NCI-H510A (cell line): ENCODE measurements at regions not wholly inside any gene's neighbourhood (a gene's known extent, or its start where the extent isn't known, plus 50 kb on each side); places are given as distances from the start of the nearest gene placed in this dataset.

Source experiments
- DNase-seq: peaks from one replicate; lab custom pipeline; 2025; lab: John Stamatoyannopoulos, UW

DNA sequence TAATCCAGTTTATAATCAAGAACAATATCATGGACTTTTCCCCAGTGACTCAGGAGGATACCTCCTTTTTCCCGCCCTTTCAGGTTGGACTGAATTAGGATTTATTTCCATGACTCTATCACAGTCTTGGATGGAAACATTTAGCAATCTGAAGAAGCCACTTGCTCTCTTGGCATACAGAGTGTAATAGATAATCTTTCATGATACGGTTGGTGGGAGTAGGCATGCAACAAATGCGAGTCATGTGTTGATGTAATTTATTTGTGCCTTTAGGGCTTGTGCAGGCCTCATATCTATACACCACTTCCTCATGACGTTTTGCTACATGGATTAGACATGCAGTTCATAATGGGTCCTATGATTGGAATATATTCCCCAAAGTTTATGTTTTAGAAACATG is 54.2 kb upstream of the MCTP2 start:
- no peak for DNase-seq

- DNase-seq: no peak
Observed at GRCh38 chr15:94175420-94175819, 55.9 kb upstream of the MCTP2 start.

DNA sequence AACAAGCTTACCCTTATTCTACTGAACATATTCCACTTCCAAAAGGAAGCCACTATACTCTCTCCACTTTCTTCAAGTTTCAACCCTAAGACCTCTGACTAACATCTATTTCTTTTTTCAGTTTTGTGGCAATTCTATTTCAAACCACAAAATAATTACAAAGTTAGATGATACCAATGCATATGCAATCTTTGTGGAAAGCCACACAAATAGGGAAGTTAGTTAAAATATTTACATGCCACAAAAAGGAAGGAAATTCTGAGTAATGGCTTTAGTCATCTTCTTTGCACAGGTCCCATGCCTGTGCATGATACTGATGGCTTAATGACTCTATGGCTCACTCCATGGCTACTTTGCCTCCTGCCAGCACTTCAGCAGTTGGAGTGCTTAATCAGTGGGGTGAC is 57.0 kb upstream of the MCTP2 start:
- no peak for DNase-seq

- DNase-seq: no peak
Observed at GRCh38 chr15:94168250-94168649, 63.1 kb upstream of the MCTP2 start.

- no peak for DNase-seq
Observed at GRCh38 chr15:94164971-94165370, 66.4 kb upstream of the MCTP2 start.

GRCh38 chr15:94164202-94164807 is 67.1 kb upstream of the MCTP2 start:
- DNase-seq: no peak

DNA sequence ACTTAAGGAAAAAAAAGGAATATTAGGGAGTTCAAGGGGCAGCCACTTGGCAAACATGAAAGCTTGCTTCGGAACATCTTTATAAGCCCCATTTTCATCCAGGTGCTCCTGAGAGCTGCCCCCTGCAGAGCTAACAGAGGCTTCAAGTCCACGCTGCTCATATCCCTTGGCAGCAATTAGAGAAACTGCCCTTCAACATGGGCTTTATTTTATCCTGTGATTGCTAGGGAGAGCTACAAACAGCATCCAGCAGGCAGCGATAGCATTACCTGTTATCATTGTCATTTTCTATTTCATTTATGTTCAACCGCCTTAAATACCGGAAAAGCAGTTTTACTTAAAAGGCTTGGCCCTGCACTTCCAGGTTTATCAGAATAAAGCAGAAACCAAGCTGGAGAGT is 68.4 kb upstream of the MCTP2 start:
- DNase-seq: no peak

GRCh38 chr15:94154255-94154654 is 77.1 kb upstream of the MCTP2 start:
- no peak for DNase-seq

DNA sequence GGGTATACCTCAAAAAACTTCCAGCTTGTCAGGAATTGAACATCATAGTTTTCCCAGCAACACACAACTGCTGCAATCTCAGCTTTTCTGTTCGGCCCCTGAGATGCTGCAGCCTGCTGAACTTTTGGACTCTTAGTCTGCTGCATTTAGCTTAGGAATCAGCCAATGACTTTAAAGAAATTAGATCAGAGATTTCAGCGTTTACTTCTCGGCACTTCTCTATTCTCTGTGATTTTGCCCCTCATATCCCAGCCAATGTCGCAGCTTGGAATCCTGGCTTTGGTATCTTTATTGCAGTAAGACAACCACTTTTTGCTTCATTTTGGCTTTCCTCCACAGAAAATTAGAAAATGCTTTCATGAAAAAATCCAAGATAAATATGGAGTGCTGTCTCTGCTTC is 86.3 kb upstream of the MCTP2 start:
- no peak for DNase-seq

DNA sequence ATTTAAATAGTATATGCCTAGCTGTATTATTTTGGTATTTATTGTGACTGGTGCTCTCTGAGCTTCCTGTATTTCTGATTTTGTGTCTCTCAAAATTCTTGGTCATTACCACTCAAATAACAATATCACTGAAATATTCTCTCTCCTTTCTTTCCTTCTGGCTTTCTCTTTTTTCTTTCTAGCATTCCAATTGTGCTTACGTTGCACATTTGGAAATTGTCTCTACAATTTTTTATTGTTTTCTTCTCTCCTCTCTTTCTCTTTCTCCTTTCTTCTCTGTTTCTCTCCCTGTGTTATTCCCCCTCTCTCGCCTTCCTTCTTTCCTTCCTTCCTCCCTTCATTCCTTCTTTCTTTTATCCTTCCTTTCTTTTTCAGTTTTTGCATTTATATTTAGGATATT is 89.6 kb upstream of the MCTP2 start:
- DNase-seq: no peak

GRCh38 chr15:94135486-94136147 is 95.7 kb upstream of the MCTP2 start:
- no peak for DNase-seq

DNA sequence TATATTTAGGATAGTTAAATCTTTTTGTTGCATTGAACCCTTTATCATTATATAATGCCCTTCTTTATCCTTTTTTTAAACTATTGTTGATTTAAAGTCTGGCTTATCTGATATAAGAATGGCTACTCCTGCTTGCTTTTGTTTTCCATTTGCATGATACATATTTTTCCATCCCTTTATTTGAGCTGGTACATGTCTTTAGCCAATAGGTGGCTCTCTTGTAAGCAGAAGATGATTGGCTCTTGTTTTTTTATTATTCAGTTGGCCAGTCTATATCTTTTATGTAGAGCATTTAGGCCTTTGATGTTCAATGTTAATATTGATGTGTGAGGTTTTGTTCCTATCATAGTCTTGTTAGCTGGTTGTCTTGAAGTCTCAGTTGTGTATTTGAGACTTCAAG is 99.5 kb upstream of the MCTP2 start:
- no peak for DNase-seq

DNA sequence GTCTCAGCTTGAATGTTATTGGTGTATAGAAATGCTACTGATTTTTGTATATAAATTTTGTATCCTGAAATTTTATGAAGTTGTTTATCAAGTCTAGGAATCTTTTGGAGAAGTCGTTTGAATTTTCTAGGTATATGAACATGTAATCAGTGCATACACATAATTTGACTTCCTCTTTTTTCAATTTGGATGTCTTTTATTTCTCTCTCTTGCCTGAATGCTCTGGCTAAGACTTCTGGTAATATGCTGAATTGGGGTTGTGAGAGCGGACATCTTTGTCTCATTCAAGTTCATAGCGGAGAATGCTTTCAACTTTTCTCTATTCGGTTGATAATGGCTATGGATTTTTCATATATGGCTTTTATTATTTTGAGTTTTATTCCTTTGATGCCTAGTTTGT is 100.9 kb upstream of the MCTP2 start:
- DNase-seq: no peak

- DNase-seq: peak; percentile 13
Observed at GRCh38 chr15:94127006-94127405, 104.4 kb upstream of the MCTP2 start.

DNA sequence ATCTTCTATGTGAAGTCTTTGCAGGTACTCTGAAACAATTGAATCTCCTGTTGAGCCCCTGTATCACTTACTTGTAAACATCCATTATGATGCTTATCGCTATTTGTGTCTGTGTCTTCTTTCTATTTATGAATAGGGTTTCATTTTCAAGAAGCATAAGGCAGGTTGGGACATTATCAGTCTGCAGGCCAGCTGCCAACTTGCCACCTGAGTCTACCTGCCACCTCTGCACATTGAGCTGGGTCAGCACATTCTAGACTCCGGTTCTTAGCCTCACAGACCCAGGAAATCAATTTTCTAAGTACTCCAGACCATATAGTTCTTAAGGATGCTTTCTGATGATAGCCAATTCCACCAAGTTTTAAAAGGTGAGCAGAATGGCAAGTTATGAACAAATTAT is 105.7 kb upstream of the MCTP2 start:
- DNase-seq: no peak

DNA sequence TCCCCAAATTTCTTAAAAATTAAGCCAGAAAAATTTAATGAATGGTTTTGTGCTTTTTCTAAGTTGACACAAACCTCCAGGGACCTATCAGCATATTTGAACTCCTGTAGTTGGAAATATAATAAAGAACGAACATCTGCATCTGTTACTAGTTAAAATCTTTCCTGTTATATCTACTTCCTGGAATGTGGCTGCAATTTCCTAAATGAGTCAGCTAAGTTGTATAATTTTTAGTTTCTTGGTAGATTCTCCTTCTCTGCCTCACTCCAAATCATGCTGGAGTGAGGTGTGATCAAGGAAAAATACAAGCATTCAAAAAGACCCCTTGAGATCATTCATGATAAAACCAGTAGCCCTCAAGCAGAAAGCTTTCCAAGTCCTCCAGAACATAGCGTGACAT is 106.2 kb upstream of the MCTP2 start:
- DNase-seq: no peak

- no peak for DNase-seq
Observed at GRCh38 chr15:94122516-94122915, 108.8 kb upstream of the MCTP2 start.

GRCh38 chr15:94119923-94120775 is 111.2 kb upstream of the MCTP2 start:
- peak; percentile 34 for DNase-seq

DNA sequence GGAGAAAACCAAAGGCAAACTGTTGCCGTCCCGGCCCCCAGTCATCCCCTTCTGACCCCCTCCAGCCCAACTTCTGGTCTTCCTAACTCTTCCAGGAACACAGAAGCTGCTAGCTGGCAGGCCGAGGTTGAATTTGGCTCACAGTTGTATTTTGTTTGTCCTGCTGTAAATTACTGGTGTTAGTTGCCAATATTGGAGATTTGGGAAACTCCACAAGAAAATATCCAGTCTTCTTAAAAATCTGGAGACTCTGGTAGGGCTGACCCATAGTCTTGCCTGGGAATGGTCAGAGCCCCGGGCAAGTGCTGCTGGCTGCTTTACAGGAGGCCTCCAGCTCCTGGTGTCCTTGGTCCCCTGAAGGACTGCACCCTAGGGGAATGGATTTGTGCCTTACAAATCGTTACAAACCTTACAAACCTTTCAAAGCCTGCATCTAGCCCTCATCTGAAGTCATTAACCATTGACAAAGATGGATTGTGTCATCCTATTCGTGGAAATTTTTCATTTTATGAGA is 112.0 kb upstream of the MCTP2 start:
- no peak for DNase-seq

DNA sequence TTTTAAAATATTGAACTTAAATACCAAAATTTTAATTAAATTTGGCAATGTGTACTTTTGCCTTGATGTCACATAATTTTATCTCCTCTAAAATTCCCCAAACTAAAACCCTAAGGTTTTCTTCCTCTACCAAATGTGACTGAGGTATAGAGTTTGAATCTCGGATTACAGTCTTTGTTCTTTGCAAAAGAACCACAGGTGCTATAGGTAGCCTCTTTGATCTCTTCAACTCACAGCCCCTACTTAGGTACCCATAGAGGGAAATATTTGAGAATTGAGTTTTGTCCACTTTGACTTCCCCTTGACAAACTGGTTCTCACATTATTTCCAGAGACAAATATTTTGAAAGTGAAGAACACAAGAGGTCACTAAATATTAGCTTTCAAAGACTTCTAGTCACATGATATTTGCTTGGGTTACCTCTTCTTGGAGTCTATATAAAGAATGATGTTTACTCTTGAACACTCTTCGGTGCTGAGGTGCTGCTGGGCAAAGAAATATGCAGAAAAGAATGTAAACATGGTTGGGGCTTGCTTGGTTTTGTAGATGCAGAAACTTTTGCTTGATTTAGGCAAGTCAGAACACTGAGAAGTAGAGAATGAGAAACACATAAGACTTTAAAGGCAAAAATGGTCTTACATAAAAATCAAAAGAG is 120.8 kb upstream of the MCTP2 start:
- peak; percentile 10 for DNase-seq

DNA sequence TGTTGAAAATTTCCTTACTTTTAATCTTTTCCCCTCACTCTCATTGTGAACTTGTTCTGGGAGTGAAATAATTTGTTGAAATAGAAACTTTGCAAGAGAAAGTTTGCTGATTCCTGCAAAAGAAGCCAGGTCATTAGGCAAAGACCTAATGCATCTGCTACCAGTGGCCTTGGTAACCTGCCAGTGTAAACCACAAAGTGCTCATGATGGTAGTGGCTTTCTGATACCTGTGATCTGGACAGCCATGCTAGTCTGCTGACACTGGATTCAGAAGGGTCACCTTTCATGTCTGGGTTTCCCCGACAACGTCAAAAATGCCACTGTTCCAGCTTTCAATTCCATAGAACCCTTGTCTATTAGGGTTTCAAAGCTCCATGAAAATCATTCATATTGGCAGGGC is 123.7 kb upstream of the MCTP2 start:
- DNase-seq: no peak

DNA sequence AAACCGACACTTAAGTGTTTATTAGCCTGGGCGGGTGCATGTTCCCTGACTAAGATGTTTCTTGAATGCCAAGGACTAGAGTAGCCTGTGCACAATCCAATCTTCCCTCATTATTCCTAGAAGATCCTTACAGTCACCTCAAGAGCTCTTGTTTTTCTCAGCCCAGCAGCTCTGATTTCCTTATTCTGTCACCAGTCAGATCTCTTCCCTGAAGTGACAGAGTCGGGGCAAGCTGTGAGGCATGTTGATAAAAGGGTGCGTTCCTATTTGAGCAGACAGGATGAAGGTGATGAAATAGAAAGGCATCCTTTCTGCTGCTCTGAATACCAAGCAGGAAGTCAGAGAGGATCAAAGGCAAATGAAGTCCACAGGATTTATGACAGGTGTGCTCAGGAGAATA is 125.6 kb upstream of the MCTP2 start:
- peak; percentile 30 for DNase-seq

- DNase-seq: no peak
Observed at GRCh38 chr15:94100863-94101262, 130.5 kb upstream of the MCTP2 start.
